Hepatocyte (in vitro differentiated cells): ENCODE measurements at regions not wholly inside any gene's neighbourhood (a gene's known extent, or its start where the extent isn't known, plus 50 kb on each side); places are given as distances from the start of the nearest gene placed in this dataset.

Experiments
- DNase-seq: peaks from one replicate; pipeline ENCODE4 v3.0.0-alpha.2; 2016; ENCODE audit warnings: low spot score
- H2AFZ ChIP-seq: fragments of 200-600 bp; sonication (generic); 2 replicates; pipeline ENCODE4 v1.6.0; 2016; ENCODE audit warnings: antibody characterized with exemption, mild to moderate bottlenecking
- H3K27ac ChIP-seq: fragments of 200-600 bp; sonication (generic); 2 replicates; pipeline ENCODE4 v1.5.1; 2016; ENCODE audit warnings: mild to moderate bottlenecking
- H3K27me3 ChIP-seq: fragments of 200-600 bp; sonication (generic); 2 replicates; pipeline ENCODE4 v1.6.1; 2016
- H3K36me3 ChIP-seq: fragments of 200-600 bp; sonication (generic); replicated peaks from 2 replicates; pipeline ENCODE4 v1.5.1; 2016; ENCODE audit warnings: low read depth; ENCODE audit not compliant: insufficient read depth
- H3K4me1 ChIP-seq: fragments of 200-600 bp; sonication (generic); 2 replicates; pipeline ENCODE4 v1.5.1; 2016; ENCODE audit warnings: mild to moderate bottlenecking, moderate library complexity; ENCODE audit not compliant: insufficient read depth
- H3K4me2 ChIP-seq: fragments of 200-600 bp; sonication (generic); 2 replicates; pipeline ENCODE4 v1.6.0; 2016
- H3K4me3 ChIP-seq: fragments of 200-600 bp; sonication (generic); 2 replicates; pipeline ENCODE4 v1.5.1; 2016; ENCODE audit warnings: mild to moderate bottlenecking
- H3K79me2 ChIP-seq: fragments of 200-600 bp; sonication (generic); 2 replicates; pipeline ENCODE4 v1.6.0; 2017; ENCODE audit warnings: mild to moderate bottlenecking
- H3K9me2 ChIP-seq: fragments of 200-600 bp; sonication (generic); replicated peaks from 2 replicates; pipeline ENCODE4 v1.6.0; 2017; ENCODE audit warnings: mild to moderate bottlenecking; ENCODE audit not compliant: insufficient read depth
- H3K9me3 ChIP-seq: fragments of 200-600 bp; sonication (generic); 2 replicates; pipeline ENCODE4 v1.5.1; 2016; ENCODE audit warnings: low read depth, mild to moderate bottlenecking
- H4K20me1 ChIP-seq: fragments of 200-600 bp; sonication (generic); 2 replicates; pipeline ENCODE4 v1.6.0; 2016; ENCODE audit warnings: mild to moderate bottlenecking; ENCODE audit not compliant: insufficient read depth, poor library complexity, severe bottlenecking
- CTCF ChIP-seq: fragments of 200-600 bp; sonication (generic); IDR thresholded peaks from 2 replicates; pipeline ENCODE4 v1.5.1; 2016; ENCODE audit warnings: antibody characterized with exemption, mild to moderate bottlenecking; ENCODE audit not compliant: poor library complexity
- EZH2 ChIP-seq: fragments of 200-600 bp; sonication (generic); IDR thresholded peaks from 2 replicates; pipeline ENCODE4 v1.6.1; 2016; ENCODE audit warnings: antibody characterized with exemption, mild to moderate bottlenecking, borderline replicate concordance
- EZH2phosphoT487 ChIP-seq: fragments of 200-600 bp; sonication (generic); IDR thresholded peaks from one replicate; pipeline ENCODE4 v1.6.1; 2018; ENCODE audit warnings: antibody characterized with exemption, mild to moderate bottlenecking, low read depth, moderate library complexity; ENCODE audit not compliant: unreplicated experiment, severe bottlenecking
- whole genome bisulfite sequencing: methylation state at CpG from one replicate; pipeline ENCODE4 v1.1.6; 2016; ENCODE audit warnings: low lambda C conversion rate; ENCODE audit errors: missing lambda C conversion rate; 5-methylcytosine and 5-hydroxymethylcytosine counted together

- Histone ChIP-seq H2AFZ (no peak overlapping the region), H3K79me2 (no peaks in the 10 kb centered on the region), H3K9me2 (no peaks in the 10 kb centered on the region), H3K27me3 (no peaks in the 10 kb centered on the region), H3K9me3 (no peaks in the 10 kb centered on the region), H3K4me3 (no peak overlapping the region), H4K20me1 (no peaks in the 10 kb centered on the region), H3K4me1 (no peaks in the 10 kb centered on the region), H3K27ac (no peak overlapping the region), H3K4me2 (no peak overlapping the region), H3K36me3 (no peaks in the 10 kb centered on the region)
- no peak for TF ChIP-seq EZH2phosphoT487
- no peak for TF ChIP-seq EZH2
- 83% methylated on average over 4 of the region's 4 CpGs for WGBS
- DNase-seq, result no peak
These were observed 370.5 kb upstream of the ANXA10 start for GRCh38 chr4:167721617-167722486.

GRCh38 chr4:167722487-167722808 is 369.9 kb upstream of the ANXA10 start:
- H3K9me3 ChIP-seq, result no peaks in the 10 kb centered on the region
- no peaks in the 10 kb centered on the region for H3K36me3 ChIP-seq
- no peak overlapping the region for H3K4me2 ChIP-seq
- H4K20me1 ChIP-seq, result no peaks in the 10 kb centered on the region
- H3K27ac ChIP-seq, result no peak overlapping the region
- no peak overlapping the region for H2AFZ ChIP-seq
- H3K4me3 ChIP-seq, result no peak overlapping the region
- H3K4me1 ChIP-seq, result no peaks in the 10 kb centered on the region
- no peaks in the 10 kb centered on the region for H3K79me2 ChIP-seq
- no peaks in the 10 kb centered on the region for H3K9me2 ChIP-seq
- TF ChIP-seq EZH2 (no peak), CTCF (no peak), EZH2phosphoT487 (no peak)
- DNase-seq, result no peak
- no peaks in the 10 kb centered on the region for H3K27me3 ChIP-seq
- 89% methylated on average over 6 of the region's 6 CpGs for WGBS

- Histone ChIP-seq H3K36me3 (no peaks in the 10 kb centered on the region), H3K79me2 (no peaks in the 10 kb centered on the region), H3K9me3 (no peaks in the 10 kb centered on the region), H3K4me3 (no peak overlapping the region), H3K4me2 (no peak overlapping the region), H2AFZ (no peak overlapping the region), H3K4me1 (no peaks in the 10 kb centered on the region), H3K9me2 (no peaks in the 10 kb centered on the region), H4K20me1 (no peaks in the 10 kb centered on the region), H3K27ac (no peak overlapping the region), H3K27me3 (no peaks in the 10 kb centered on the region)
- DNase-seq, result no peak
- TF ChIP-seq EZH2phosphoT487 (no peak), CTCF (no peak), EZH2 (no peak)
These were observed 367.4 kb upstream of the ANXA10 start for GRCh38 chr4:167724941-167725340.

- no peaks in the 10 kb centered on the region for H3K27me3 ChIP-seq
- no peaks in the 10 kb centered on the region for H3K36me3 ChIP-seq
- H3K4me3 ChIP-seq, result no peak overlapping the region
- H4K20me1 ChIP-seq, result no peaks in the 10 kb centered on the region
- no peak overlapping the region for H3K4me2 ChIP-seq
- H3K79me2 ChIP-seq, result no peaks in the 10 kb centered on the region
- H3K9me2 ChIP-seq, result no peaks in the 10 kb centered on the region
- H3K27ac ChIP-seq, result no peak overlapping the region
- no peaks in the 10 kb centered on the region for H3K4me1 ChIP-seq
- 64% methylated on average over 2 of the region's 2 CpGs for WGBS
- H2AFZ ChIP-seq, result no peak overlapping the region
- TF ChIP-seq EZH2 (no peak), CTCF (no peak), EZH2phosphoT487 (no peak)
- DNase-seq, result no peak
- no peaks in the 10 kb centered on the region for H3K9me3 ChIP-seq
These were observed 361.6 kb upstream of the ANXA10 start for GRCh38 chr4:167730769-167731168.
